GM18868 (cell line): ENCODE measurements at regions not wholly inside any gene's neighbourhood (a gene's known extent, or its start where the extent isn't known, plus 50 kb on each side); places are given as distances from the start of the nearest gene placed in this dataset.
"Not testable (repeated sequence)": the region's sequence is repeated elsewhere in the genome, so short reads cannot be mapped to it uniquely, and the experiment has no call there.

ENCODE experiments used
- ATAC-seq: cut with Tn5 transposase; IDR thresholded peaks from one replicate; pipeline ENCODE4 v1.9.1; 2021; ENCODE audit warnings: mild to moderate bottlenecking, moderate library complexity; ENCODE audit not compliant: unreplicated experiment

- ATAC-seq = peak; percentile 58
Measured at GRCh38 chr21:6363591-6363990, 4157.8 kb upstream of the TPTE start.

GRCh38 chr21:6368824-6369223, 4152.6 kb upstream of the TPTE start:
- not testable (repeated sequence) for ATAC-seq

DNA sequence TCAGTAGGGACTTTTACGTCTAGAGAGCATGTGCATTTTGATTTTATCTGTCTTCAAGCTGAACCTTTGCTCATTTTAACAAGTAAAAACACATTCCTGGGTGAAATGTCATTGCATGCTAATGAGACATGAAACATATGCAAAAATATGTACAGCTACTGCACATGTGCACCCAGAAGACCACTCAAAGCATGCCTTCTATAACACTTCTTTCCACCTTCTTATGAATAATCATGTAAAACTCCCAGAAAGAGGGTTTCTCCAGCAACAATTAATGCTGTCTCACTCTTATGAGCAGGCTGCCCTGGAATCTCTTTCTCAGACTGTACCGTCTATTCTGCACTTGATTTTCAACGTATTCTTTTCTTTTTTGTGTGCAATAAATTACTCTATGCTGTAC, 4148.1 kb upstream of the TPTE start:
- ATAC-seq = not testable (repeated sequence)

DNA sequence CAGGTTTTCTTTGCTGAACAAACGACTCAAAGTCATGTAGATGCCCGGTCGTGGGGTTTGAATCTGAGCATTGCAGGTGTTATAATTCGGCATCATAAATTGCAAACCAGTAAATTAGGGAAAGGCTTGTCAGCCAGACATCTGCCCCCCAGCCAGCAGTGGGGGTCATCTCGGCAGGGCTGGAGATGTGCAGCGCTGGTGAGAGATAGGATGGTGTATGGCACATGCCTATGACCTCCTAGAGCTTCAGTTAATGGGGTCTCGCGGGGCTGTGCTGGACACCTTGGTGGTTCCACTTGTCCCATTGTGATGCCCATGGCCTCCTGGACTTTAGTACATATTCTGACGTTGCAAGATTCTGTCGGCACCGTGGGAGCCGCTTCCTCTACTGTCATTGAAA, 4147.2 kb upstream of the TPTE start:
- not testable (repeated sequence) for ATAC-seq

DNA sequence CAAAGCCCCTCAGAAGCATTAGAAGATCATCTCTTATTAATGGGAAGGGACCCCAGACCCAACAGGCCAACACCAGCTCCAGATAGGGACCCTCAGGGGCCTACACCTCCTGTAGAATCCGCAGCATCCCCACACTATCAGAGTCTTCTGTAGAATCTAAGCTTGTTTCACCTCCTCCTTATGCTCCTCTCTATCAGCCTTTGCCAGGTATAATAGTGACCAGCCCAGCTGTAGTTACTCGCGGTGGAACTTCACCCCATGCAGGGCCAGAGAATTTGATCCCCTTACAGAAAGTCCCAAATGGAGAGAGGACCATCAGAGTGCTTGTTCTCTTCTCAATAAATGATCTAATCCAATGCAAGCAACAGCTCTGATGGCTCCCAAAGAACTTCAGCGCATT, 4146.5 kb upstream of the TPTE start:
- ATAC-seq = not testable (repeated sequence)

- not testable (repeated sequence) for ATAC-seq
Measured at GRCh38 chr21:6375776-6376175, 4145.6 kb upstream of the TPTE start.

DNA sequence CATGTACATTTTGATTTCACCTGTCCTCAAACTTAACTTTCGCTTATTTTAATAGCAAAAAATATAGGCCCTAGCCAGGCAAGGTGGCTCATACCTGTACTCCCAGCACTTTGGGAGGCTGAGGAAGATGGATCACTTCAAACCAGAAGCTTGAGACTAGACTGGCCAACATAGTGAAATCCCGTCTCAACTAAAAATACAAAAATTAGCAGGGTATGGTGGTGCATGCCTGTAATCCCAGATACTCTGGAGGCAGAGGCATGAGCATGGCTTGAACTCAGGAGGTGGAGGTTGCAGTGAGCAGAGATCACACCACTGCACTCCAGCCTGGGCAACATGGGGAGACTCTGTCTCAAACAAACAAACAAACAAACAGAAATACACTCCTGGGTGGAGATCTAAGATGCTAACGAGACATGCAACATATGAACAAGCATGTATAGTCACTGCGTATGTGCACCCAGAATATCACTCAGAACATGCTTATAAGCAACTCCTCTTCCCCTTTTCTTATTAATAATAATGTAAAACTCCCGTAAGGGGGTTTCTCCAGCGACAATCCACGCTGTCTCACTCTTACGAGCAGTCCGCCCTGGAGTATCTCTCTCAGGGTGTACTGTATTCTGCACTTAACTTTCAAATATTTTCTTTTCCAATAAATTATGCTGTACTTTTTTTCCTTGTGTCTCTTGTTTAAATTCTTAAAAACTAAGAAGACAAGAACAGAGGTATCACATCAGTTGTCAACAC, 4144.9 kb upstream of the TPTE start:
- ATAC-seq = not testable (repeated sequence)
